ENCODE measurements at regions not wholly inside any gene's neighbourhood (a gene's known extent, or its start where the extent isn't known, plus 50 kb on each side); places are given as distances from the start of the nearest gene placed in this dataset.

DNA sequence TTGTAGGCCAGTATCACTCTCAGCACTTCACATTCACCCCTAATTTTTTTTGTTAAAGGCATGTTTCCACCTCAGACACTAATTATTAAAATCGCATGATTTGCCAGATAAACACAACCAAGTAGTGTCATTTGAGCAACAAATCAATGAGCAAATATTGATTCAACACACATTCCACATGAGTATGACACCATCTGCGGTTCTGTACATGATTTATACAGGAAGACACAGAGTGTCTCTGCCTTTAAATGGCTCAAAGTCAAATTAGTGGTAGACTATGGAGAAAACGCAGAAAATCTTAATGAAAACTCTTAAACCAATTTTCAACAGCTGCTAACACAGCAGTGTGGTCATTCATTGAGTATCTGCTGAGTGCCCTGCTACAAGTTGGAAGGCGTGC, 300.2 kb downstream of the SOX4 start:
- no peak for ATAC-seq (ENCODE audit: low read depth)
- TF ChIP-seq, protein P1, sequence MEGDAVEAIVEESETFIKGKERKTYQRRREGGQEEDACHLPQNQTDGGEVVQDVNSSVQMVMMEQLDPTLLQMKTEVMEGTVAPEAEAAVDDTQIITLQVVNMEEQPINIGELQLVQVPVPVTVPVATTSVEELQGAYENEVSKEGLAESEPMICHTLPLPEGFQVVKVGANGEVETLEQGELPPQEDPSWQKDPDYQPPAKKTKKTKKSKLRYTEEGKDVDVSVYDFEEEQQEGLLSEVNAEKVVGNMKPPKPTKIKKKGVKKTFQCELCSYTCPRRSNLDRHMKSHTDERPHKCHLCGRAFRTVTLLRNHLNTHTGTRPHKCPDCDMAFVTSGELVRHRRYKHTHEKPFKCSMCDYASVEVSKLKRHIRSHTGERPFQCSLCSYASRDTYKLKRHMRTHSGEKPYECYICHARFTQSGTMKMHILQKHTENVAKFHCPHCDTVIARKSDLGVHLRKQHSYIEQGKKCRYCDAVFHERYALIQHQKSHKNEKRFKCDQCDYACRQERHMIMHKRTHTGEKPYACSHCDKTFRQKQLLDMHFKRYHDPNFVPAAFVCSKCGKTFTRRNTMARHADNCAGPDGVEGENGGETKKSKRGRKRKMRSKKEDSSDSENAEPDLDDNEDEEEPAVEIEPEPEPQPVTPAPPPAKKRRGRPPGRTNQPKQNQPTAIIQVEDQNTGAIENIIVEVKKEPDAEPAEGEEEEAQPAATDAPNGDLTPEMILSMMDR (IDR thresholded peaks at IDR 0.05) = no peak
- no peaks in the 10 kb centered on the region for H3K9me3 Mint-ChIP-seq
- H3K27ac Mint-ChIP-seq = no peak overlapping the region
- no peaks in the 10 kb centered on the region for H3K36me3 Mint-ChIP-seq (ENCODE audit: low read depth)
- intact Hi-C loops (cut with micrococcal nuclease) = no loop called here
- no peaks in the 10 kb centered on the region for H3K4me1 Mint-ChIP-seq
- ChIA-PET POLR2A (no interaction called here), CTCF (no interaction called here)
- H3K4me3 Mint-ChIP-seq = no peak overlapping the region
- no peaks in the 10 kb centered on the region for H3K27me3 Mint-ChIP-seq
- DNase-seq = no peak

DNA sequence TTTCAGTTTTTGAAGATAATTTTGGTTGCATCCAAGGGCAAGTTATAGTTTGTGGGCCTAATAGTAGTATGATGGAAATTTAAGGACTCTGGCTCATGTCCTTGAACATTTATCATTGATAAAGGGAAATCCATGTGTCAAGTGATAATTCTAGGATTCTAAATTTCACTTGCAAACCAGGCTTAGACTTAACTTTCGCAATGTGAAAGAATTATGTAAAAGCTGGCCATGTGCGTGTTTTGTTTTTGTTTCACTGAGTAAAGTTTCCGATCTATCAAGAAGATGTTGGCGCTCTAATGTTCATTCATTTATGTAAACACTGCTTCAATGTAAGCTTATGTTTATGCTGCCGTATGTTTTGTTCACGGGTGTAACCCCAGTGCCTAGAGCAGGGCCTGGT, 302.0 kb downstream of the SOX4 start:
- Mint-ChIP-seq H3K9me3 (no peaks in the 10 kb centered on the region), H3K27me3 (no peaks in the 10 kb centered on the region), H3K4me3 (no peak overlapping the region), H3K4me1 (no peaks in the 10 kb centered on the region), H3K36me3 (ENCODE audit: low read depth) (no peaks in the 10 kb centered on the region), H3K27ac (no peak overlapping the region)
- DNase-seq (no peak), ATAC-seq (ENCODE audit: low read depth) (no peak)
- CTCF ChIA-PET = no interaction called here
- intact Hi-C loops (cut with micrococcal nuclease) = no loop called here
- TF ChIP-seq, protein P1 (IDR thresholded peaks at IDR 0.05) = no peak
- POLR2A ChIA-PET = no interaction called here

DNA sequence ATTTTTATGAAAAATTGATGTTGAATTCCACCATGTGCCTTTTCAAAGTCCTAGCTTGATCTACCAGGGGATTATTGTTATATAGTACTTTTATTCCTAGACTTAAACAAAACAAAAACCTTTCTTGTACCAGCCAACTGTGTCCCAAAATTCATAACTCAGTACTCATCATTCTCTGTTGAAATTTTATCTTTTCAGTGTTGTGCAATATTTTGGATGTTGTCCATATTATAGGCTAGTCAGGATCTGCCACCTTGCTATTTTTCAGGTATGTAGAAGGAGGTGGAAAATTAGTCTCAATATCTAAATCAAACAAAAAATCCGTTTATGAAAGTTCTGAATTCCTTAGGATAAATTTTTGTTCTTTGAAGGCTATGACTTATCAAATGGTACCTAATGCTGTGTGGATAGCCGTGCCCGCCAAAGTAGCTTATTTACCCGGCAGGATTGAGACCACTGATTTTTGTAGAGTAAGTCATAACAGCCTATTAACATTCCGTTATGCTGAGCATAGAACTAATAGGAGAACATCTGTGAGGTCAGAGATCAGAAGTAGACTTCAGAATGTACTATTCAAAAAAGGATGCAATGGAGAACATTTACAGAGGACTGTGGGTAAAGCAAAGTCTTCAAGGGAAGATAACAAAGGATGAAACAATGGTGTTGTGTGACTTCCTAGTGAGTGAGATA, 304.7 kb downstream of the SOX4 start:
- no peak for ATAC-seq (ENCODE audit: low read depth)
- intact Hi-C loops (cut with micrococcal nuclease) = no loop called here
- Mint-ChIP-seq H3K27me3 (no peaks in the 10 kb centered on the region), H3K36me3 (ENCODE audit: low read depth) (no peaks in the 10 kb centered on the region), H3K4me3 (no peak overlapping the region), H3K4me1 (no peaks in the 10 kb centered on the region), H3K9me3 (no peaks in the 10 kb centered on the region), H3K27ac (no peak overlapping the region)
- ChIA-PET CTCF (no interaction called here), POLR2A (no interaction called here)
- TF ChIP-seq, protein P1 (IDR thresholded peaks at IDR 0.05) = no peak
- no peak for DNase-seq

DNA sequence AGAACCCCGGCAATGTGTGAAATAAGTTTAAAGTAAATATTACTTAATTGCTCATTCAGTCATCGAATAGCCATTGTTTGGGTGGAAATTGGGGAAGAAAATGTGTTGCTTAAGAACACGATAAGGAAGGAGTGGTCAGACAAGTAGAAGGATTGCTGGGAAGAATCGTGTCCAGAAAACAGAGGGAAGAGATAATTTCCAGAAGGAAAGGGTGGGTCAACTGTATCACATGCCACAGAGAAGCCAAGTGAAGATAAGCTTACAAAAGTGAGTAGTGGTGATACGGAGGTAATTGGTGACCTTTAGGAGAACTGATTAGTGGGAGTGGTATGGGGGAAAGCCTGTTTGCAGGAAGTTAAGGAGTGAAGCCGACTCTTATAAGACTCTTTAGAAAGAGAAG, 306.2 kb downstream of the SOX4 start:
- TF ChIP-seq, protein P1 (IDR thresholded peaks at IDR 0.05) = no peak
- H3K27ac Mint-ChIP-seq = no peak overlapping the region
- no peak for ATAC-seq (ENCODE audit: low read depth)
- ChIA-PET CTCF (no interaction called here), POLR2A (interaction anchor here (0.5 kb wide), 1 partner anchor 496 kb away, joined by 6 read pairs; no protein-coding TSS in a partner anchor)
- no peaks in the 10 kb centered on the region for H3K9me3 Mint-ChIP-seq
- intact Hi-C loops (cut with micrococcal nuclease) = no loop called here
- H3K36me3 Mint-ChIP-seq (ENCODE audit: low read depth) = no peaks in the 10 kb centered on the region
- H3K4me1 Mint-ChIP-seq = no peaks in the 10 kb centered on the region
- DNase-seq = no peak
- H3K27me3 Mint-ChIP-seq = no peaks in the 10 kb centered on the region
- no peak overlapping the region for H3K4me3 Mint-ChIP-seq

DNA sequence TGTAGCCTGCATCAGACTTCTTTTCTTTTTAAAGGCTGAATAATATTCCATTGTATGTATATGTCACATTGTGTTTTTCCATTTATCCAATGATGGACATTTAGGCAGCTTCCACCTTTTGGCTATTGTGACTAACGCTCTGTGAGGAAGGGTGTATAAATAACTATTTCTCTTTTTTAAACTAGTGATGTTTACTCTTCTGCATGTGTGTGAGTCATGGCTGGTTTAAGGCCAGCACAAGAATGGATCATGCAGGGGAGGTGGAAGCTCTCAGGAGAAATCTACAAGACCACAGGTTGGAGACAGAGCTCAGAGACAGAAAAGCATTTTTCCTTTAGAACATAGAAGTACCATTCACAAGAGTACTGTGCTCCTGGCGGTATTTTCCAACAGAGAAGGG, 307.2 kb downstream of the SOX4 start:
- no peak overlapping the region for H3K27ac Mint-ChIP-seq
- H3K4me3 Mint-ChIP-seq = no peak overlapping the region
- ATAC-seq (ENCODE audit: low read depth) = no peak
- no peaks in the 10 kb centered on the region for H3K27me3 Mint-ChIP-seq
- ChIA-PET CTCF (no interaction called here), POLR2A (no interaction called here)
- H3K9me3 Mint-ChIP-seq = no peaks in the 10 kb centered on the region
- H3K4me1 Mint-ChIP-seq = no peaks in the 10 kb centered on the region
- no peaks in the 10 kb centered on the region for H3K36me3 Mint-ChIP-seq (ENCODE audit: low read depth)
- TF ChIP-seq, protein P1 (IDR thresholded peaks at IDR 0.05) = no peak
- DNase-seq = no peak
- intact Hi-C loops (cut with micrococcal nuclease) = no loop called here

Measured in activated B cell treated with CpG ODN at 0.5 μM for 24 hours (primary cell).